Loucy (cell line): ENCODE measurements at regions not wholly inside any gene's neighbourhood (a gene's known extent, or its start where the extent isn't known, plus 50 kb on each side); places are given as distances from the start of the nearest gene placed in this dataset.

ENCODE experiments used
- H2AFZ ChIP-seq: fragments of 200-600 bp; sonication (generic); 2 replicates; pipeline ENCODE4 v1.6.0; 2016; ENCODE audit warnings: antibody characterized with exemption, mild to moderate bottlenecking, low read length, moderate library complexity
- H3F3A ChIP-seq: fragments of 200-600 bp; 2 replicates; pipeline ENCODE4 v1.6.0; 2016; ENCODE audit warnings: antibody characterized with exemption, low read depth, mild to moderate bottlenecking
- H3K27me3 ChIP-seq: fragments of 200-600 bp; sonication (generic); 2 replicates; pipeline ENCODE4 v1.6.1; 2014; ENCODE audit warnings: low read length, mild to moderate bottlenecking; ENCODE audit not compliant: insufficient read depth, poor library complexity, severe bottlenecking
- H3K36me3 ChIP-seq: fragments of 200-600 bp; sonication (generic); 2 replicates; pipeline ENCODE4 v1.6.1; 2016; ENCODE audit warnings: low read length; ENCODE audit not compliant: insufficient read depth
- H3K4me1 ChIP-seq: fragments of 200-600 bp; sonication (generic); 2 replicates; pipeline ENCODE4 v1.5.1; 2014; ENCODE audit warnings: low read length, mild to moderate bottlenecking; ENCODE audit not compliant: insufficient read depth, poor library complexity, severe bottlenecking
- H3K4me2 ChIP-seq: fragments of 200-600 bp; sonication (generic); 2 replicates; pipeline ENCODE4 v1.6.0; 2014; ENCODE audit warnings: antibody characterized with exemption, low read length, low read depth, mild to moderate bottlenecking; ENCODE audit not compliant: poor library complexity, severe bottlenecking
- H3K4me3 ChIP-seq: fragments of 200-600 bp; sonication (generic); 2 replicates; pipeline ENCODE4 v1.5.1; 2014; ENCODE audit warnings: low read length, mild to moderate bottlenecking, mixed read lengths; ENCODE audit not compliant: poor library complexity, severe bottlenecking
- H3K79me2 ChIP-seq: fragments of 200-600 bp; sonication (generic); 2 replicates; pipeline ENCODE4 v1.6.1; 2014; ENCODE audit warnings: low read length; ENCODE audit not compliant: insufficient read depth
- H3K9ac ChIP-seq: fragments of 200-600 bp; sonication (generic); 2 replicates; pipeline ENCODE4 v1.6.0; 2014; ENCODE audit warnings: mild to moderate bottlenecking, low read depth, low read length, moderate library complexity; ENCODE audit not compliant: poor library complexity, severe bottlenecking
- H3K9me2 ChIP-seq: fragments of 200-600 bp; sonication (generic); replicated peaks from 2 replicates; pipeline ENCODE4 v1.6.1; 2016; ENCODE audit warnings: low read depth, low read length, mixed read lengths
- H3K9me3 ChIP-seq: fragments of 200-600 bp; sonication (generic); 2 replicates; pipeline ENCODE4 v1.6.1; 2014; ENCODE audit warnings: mild to moderate bottlenecking, antibody characterized with exemption, low read length, low read depth; ENCODE audit not compliant: insufficient read depth
- H4K20me1 ChIP-seq: fragments of 200-600 bp; sonication (generic); 2 replicates; pipeline ENCODE4 v1.6.0; 2014; ENCODE audit warnings: antibody characterized with exemption, low read length, mild to moderate bottlenecking; ENCODE audit not compliant: insufficient read depth, poor library complexity, severe bottlenecking
- CTCF ChIP-seq: fragments of 200-600 bp; sonication (generic); conservative IDR thresholded peaks from 2 replicates; pipeline ENCODE4 v1.5.1; 2014; ENCODE audit warnings: mild to moderate bottlenecking, antibody characterized with exemption, low read length
- EZH2phosphoT487 ChIP-seq: fragments of 200-600 bp; IDR thresholded peaks from 2 replicates; pipeline ENCODE4 v1.6.1; 2018; ENCODE audit warnings: antibody characterized with exemption, mild to moderate bottlenecking, moderate library complexity, borderline replicate concordance

- H2AFZ ChIP-seq = no peak overlapping the region
- no peak overlapping the region for H3K9ac ChIP-seq
- H3K9me2 ChIP-seq = no peaks in the 10 kb centered on the region
- H3K9me3 ChIP-seq = peaks cover 33% of the 10 kb centered on the region; the same call in 1 of the 2 replicates
- H3K27me3 ChIP-seq = no peaks in the 10 kb centered on the region
- H3K4me2 ChIP-seq = no peak overlapping the region
- no peaks in the 10 kb centered on the region for H3F3A ChIP-seq
- no peaks in the 10 kb centered on the region for H3K36me3 ChIP-seq
- no peak for TF ChIP-seq EZH2phosphoT487
- no peak for TF ChIP-seq CTCF
- H3K4me1 ChIP-seq = no peaks in the 10 kb centered on the region
- H3K79me2 ChIP-seq = no peaks in the 10 kb centered on the region
- no peaks in the 10 kb centered on the region for H4K20me1 ChIP-seq
- no peak overlapping the region for H3K4me3 ChIP-seq
These were observed 256.9 kb downstream of the ERMARD start for GRCh38 chr6:170008294-170008785.

- no peaks in the 10 kb centered on the region for H3K79me2 ChIP-seq
- no peak overlapping the region for H3K4me3 ChIP-seq
- H3F3A ChIP-seq = no peaks in the 10 kb centered on the region
- TF ChIP-seq CTCF = no peak
- TF ChIP-seq EZH2phosphoT487 = no peak
- H2AFZ ChIP-seq = no peak overlapping the region
- H3K36me3 ChIP-seq = no peaks in the 10 kb centered on the region
- H4K20me1 ChIP-seq = no peaks in the 10 kb centered on the region
- no peak overlapping the region for H3K9ac ChIP-seq
- H3K4me2 ChIP-seq = no peak overlapping the region
- no peaks in the 10 kb centered on the region for H3K27me3 ChIP-seq
- no peaks in the 10 kb centered on the region for H3K9me2 ChIP-seq
- no peaks in the 10 kb centered on the region for H3K4me1 ChIP-seq
- H3K9me3 ChIP-seq = peaks cover 36% of the 10 kb centered on the region; the same call in 1 of the 2 replicates
These were observed 256.3 kb downstream of the ERMARD start for GRCh38 chr6:170007468-170008293.

- Histone ChIP-seq H3F3A (no peaks in the 10 kb centered on the region), H2AFZ (no peak overlapping the region), H3K4me1 (no peaks in the 10 kb centered on the region), H3K79me2 (no peaks in the 10 kb centered on the region), H3K27me3 (no peaks in the 10 kb centered on the region), H3K9me2 (no peaks in the 10 kb centered on the region), H3K4me2 (no peak overlapping the region), H4K20me1 (no peaks in the 10 kb centered on the region), H3K9me3 (peaks cover 36% of the 10 kb centered on the region; the same call in 1 of the 2 replicates), H3K36me3 (no peaks in the 10 kb centered on the region), H3K9ac (no peak overlapping the region), H3K4me3 (no peak overlapping the region)
- TF ChIP-seq EZH2phosphoT487 = no peak
- no peak for TF ChIP-seq CTCF
These were observed 255.6 kb downstream of the ERMARD start for GRCh38 chr6:170006900-170007467.
